ENCODE measurements at regions not wholly inside any gene's neighbourhood (a gene's known extent, or its start where the extent isn't known, plus 50 kb on each side); places are given as distances from the start of the nearest gene placed in this dataset.

DNA sequence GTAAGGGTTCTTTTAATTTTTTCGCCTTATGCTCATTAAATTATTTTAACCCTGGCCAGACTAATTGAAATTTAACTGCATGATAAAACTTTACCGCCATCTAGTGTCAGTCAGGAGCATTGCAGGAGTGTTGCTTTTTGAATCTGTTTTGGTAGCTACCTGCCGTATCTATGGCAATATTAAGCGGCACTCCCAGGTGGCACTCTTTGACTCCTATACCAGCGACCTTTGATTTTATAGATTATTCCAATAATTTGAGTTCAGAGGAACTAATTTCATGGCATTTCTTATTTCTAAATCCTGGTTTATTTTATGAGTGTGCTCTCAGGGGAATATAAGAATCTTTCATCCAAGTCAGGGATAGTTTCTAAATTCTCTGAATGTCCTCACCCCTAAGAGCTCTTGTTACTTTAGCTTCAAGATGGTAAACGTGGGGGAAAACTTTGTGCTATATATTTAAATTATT, 198.9 kb downstream of the REEP3 start:
- H3K27me3 ChIP-seq (ENCODE audit: control insufficient read depth in 1 of 2, insufficient read depth in 2 of 2, low read length in 2 of 2), result no peaks in the 10 kb centered on the region
- H3K27ac ChIP-seq (ENCODE audit: low read length), result no peak overlapping the region
- H3K4me1 ChIP-seq (ENCODE audit: control insufficient read depth, insufficient read depth, low read length), result peaks cover 31% of the 10 kb centered on the region
- H3K9ac ChIP-seq (ENCODE audit: low read length in 2 of 2), result no peak overlapping the region
- H3K4me3 ChIP-seq (ENCODE audit: low read length in 2 of 2), result peak overlapping the region in 1 of 2 donors; percentile 35
- no peaks in the 10 kb centered on the region for H3K36me3 ChIP-seq (ENCODE audit: control insufficient read depth in 2 of 2, insufficient read depth in 2 of 2, low read length in 2 of 2)
- H3K9me3 ChIP-seq (ENCODE audit: control insufficient read depth in 2 of 2, low read length in 2 of 2), result no peaks in the 10 kb centered on the region

DNA sequence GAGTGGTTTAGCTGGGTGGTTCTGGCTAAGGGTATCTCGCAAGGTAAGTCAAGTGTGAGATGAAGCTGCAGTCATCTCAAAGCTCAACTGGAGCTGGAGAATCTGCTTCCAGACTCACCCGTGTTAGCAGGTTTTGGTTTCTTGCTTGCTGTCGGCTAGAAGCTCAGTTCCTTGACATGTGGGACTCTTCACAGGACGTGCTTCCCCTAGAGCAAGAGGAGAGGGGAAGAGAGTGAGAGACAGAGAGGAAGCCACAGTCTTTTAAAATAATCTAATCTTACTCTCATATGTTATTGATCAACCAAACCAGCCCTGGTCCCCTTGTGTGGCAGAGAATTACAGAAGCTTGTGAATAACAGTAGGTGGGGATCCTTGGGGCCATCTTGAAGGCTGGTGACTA, 199.5 kb downstream of the REEP3 start:
- H3K27ac ChIP-seq (ENCODE audit: low read length), result peak overlapping the region; percentile 70

DNA sequence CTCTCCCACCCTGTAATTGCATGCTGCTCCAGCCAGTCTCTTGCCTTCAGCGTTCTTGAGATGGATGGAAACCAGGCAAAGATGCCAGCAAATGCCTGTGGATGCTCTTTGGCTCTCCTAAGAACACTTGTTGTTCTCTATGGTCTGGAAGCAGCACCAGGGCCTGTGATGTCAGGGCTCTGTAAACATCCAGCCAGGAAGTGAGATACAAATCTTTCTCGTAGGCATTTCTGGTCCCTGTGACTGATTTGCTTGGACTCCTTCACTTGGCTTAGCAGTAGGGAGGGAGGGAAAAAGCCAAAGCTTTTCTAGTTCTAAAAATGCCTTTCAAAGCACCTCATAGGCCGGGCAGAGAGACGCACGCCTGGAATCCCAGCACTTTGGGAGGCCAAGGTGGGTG, 201.3 kb downstream of the REEP3 start:
- Histone ChIP-seq H3K4me3 (ENCODE audit: low read length in 2 of 2) (no peak overlapping the region), H3K4me1 (ENCODE audit: control insufficient read depth, insufficient read depth, low read length) (peaks cover 26% of the 10 kb centered on the region), H3K9me3 (ENCODE audit: control insufficient read depth in 2 of 2, low read length in 2 of 2) (no peaks in the 10 kb centered on the region), H3K36me3 (ENCODE audit: control insufficient read depth in 2 of 2, insufficient read depth in 2 of 2, low read length in 2 of 2) (no peaks in the 10 kb centered on the region), H3K27ac (ENCODE audit: low read length) (peak overlapping the region; percentile 75), H3K9ac (ENCODE audit: low read length in 2 of 2) (no peak overlapping the region), H3K27me3 (ENCODE audit: control insufficient read depth in 1 of 2, insufficient read depth in 2 of 2, low read length in 2 of 2) (no peaks in the 10 kb centered on the region)

More for the DNA sequence above, 199.5 kb downstream of the REEP3 start:
- Histone ChIP-seq H3K9me3 (ENCODE audit: control insufficient read depth in 2 of 2, low read length in 2 of 2) (no peaks in the 10 kb centered on the region), H3K27me3 (ENCODE audit: control insufficient read depth in 1 of 2, insufficient read depth in 2 of 2, low read length in 2 of 2) (no peaks in the 10 kb centered on the region), H3K4me1 (ENCODE audit: control insufficient read depth, insufficient read depth, low read length) (peaks cover 31% of the 10 kb centered on the region), H3K36me3 (ENCODE audit: control insufficient read depth in 2 of 2, insufficient read depth in 2 of 2, low read length in 2 of 2) (no peaks in the 10 kb centered on the region), H3K4me3 (ENCODE audit: low read length in 2 of 2) (peak overlapping the region in 1 of 2 donors; percentile 40), H3K9ac (ENCODE audit: low read length in 2 of 2) (peak overlapping the region in 1 of 2 donors; percentile 48)

DNA sequence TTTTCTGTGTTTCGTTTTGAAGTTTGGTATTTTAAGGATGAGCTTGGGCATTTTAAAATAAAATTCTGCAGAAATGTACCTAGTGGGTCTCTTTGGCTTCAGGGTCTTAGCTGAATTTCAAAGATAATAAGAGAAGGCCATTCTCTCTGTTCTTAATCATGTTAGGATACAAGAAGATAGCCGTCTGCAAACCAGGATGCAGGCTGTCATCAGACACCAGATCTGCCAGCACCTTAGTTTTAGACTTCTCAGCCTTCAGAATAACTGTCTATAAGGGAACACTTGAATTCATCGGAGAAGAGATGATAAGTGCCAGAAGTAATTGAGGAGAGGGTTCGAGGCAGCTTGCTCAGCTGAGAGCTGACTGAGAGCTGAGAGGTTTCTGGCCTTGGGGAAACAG, 202.1 kb downstream of the REEP3 start:
- H3K9ac ChIP-seq (ENCODE audit: low read length in 2 of 2), result no peak overlapping the region
- no peaks in the 10 kb centered on the region for H3K36me3 ChIP-seq (ENCODE audit: control insufficient read depth in 2 of 2, insufficient read depth in 2 of 2, low read length in 2 of 2)
- no peak overlapping the region for H3K4me3 ChIP-seq (ENCODE audit: low read length in 2 of 2)
- H3K27me3 ChIP-seq (ENCODE audit: control insufficient read depth in 1 of 2, insufficient read depth in 2 of 2, low read length in 2 of 2), result no peaks in the 10 kb centered on the region
- no peaks in the 10 kb centered on the region for H3K9me3 ChIP-seq (ENCODE audit: control insufficient read depth in 2 of 2, low read length in 2 of 2)
- H3K4me1 ChIP-seq (ENCODE audit: control insufficient read depth, insufficient read depth, low read length), result peaks cover 26% of the 10 kb centered on the region
- H3K27ac ChIP-seq (ENCODE audit: low read length), result no peak overlapping the region

DNA sequence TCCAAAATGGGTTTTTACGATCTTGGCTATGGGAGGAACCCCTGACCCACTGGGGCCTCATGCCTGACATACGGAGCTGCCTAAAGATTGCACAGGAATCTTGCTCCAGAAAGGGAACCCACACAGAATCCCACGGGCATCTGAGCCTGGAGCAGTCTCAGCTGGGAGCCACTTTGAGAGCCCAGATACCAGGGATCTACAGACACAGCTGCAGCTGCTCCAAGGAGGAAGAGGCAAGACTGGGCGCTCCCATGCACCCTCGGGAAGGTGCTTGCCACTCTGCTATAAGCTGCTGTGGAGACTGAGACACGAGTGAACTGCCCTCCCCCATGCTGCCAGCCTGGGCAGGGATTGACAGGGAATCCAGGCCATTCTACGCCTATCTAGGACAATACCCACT, 202.5 kb downstream of the REEP3 start:
- H3K9ac ChIP-seq (ENCODE audit: low read length in 2 of 2), result no peak overlapping the region
- H3K27ac ChIP-seq (ENCODE audit: low read length), result no peak overlapping the region

DNA sequence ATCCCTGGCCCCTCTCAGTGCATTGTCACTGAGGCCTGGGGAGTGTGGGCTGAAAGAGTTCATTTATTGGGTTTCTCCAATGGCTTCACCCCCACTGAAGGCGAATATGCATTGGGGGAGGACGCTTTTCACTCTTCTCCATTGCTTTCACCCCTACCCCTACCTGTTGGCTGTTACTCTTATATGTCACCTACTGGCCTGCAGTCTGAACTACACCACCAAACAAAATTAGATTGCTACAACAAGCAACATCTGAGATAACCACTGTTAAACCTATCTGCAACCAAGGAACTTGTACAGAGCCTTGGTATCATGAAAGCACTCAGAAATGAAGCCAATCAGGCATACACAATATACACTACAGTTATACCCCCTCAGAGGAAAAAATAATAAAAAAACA, 203.7 kb downstream of the REEP3 start:
- no peak overlapping the region for H3K27ac ChIP-seq (ENCODE audit: low read length)
- H3K9me3 ChIP-seq (ENCODE audit: control insufficient read depth in 2 of 2, low read length in 2 of 2), result no peaks in the 10 kb centered on the region
- H3K27me3 ChIP-seq (ENCODE audit: control insufficient read depth in 1 of 2, insufficient read depth in 2 of 2, low read length in 2 of 2), result no peaks in the 10 kb centered on the region
- peaks cover 25% of the 10 kb centered on the region for H3K4me1 ChIP-seq (ENCODE audit: control insufficient read depth, insufficient read depth, low read length)
- no peak overlapping the region for H3K4me3 ChIP-seq (ENCODE audit: low read length in 2 of 2)
- H3K36me3 ChIP-seq (ENCODE audit: control insufficient read depth in 2 of 2, insufficient read depth in 2 of 2, low read length in 2 of 2), result no peaks in the 10 kb centered on the region
- no peak overlapping the region for H3K9ac ChIP-seq (ENCODE audit: low read length in 2 of 2)

More for the DNA sequence above, 202.5 kb downstream of the REEP3 start:
- Histone ChIP-seq H3K27me3 (ENCODE audit: control insufficient read depth in 1 of 2, insufficient read depth in 2 of 2, low read length in 2 of 2) (no peaks in the 10 kb centered on the region), H3K36me3 (ENCODE audit: control insufficient read depth in 2 of 2, insufficient read depth in 2 of 2, low read length in 2 of 2) (no peaks in the 10 kb centered on the region), H3K4me3 (ENCODE audit: low read length in 2 of 2) (no peak overlapping the region), H3K4me1 (ENCODE audit: control insufficient read depth, insufficient read depth, low read length) (peaks cover 26% of the 10 kb centered on the region), H3K9me3 (ENCODE audit: control insufficient read depth in 2 of 2, low read length in 2 of 2) (no peaks in the 10 kb centered on the region)

DNA sequence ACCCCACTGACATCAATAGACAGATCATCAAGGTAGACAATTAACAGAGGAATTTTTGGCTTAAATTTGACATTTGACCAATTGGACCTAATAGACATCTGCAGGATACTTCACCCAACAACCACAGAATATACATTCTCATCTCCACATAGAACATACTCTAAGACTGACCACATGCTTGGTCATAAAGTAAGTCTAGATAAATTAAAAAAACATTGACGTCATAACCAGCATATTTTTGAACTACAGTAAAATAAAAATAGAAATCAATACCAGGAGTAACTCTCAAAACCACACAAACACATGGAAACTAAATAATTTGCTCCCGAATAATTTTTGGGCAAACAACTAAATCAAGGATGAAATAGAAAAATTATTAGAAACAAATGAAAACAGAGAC, 205.7 kb downstream of the REEP3 start:
- H3K27me3 ChIP-seq (ENCODE audit: control insufficient read depth in 1 of 2, insufficient read depth in 2 of 2, low read length in 2 of 2), result no peaks in the 10 kb centered on the region
- H3K4me1 ChIP-seq (ENCODE audit: control insufficient read depth, insufficient read depth, low read length), result peaks cover 16% of the 10 kb centered on the region

DNA sequence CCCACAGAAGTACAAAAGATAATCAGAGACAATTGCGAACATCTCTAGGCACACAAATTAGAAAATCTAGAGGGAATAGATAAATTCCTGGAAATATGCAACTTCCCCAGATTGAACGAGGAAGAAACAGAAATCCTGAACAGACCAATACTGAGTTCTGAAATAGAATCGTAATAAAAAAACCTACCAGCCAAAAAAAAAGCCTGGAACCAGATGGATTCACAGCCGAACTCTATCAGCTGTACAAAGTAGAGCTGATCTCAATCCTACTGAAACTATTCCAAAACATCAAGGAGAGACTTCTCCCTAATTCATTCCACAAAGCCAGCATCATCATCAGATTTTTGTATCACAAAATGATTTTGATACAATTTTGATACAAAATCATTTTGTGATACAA, 206.4 kb downstream of the REEP3 start:
- Histone ChIP-seq H3K9ac (ENCODE audit: low read length in 2 of 2) (no peak overlapping the region), H3K9me3 (ENCODE audit: control insufficient read depth in 2 of 2, low read length in 2 of 2) (no peaks in the 10 kb centered on the region), H3K27me3 (ENCODE audit: control insufficient read depth in 1 of 2, insufficient read depth in 2 of 2, low read length in 2 of 2) (no peaks in the 10 kb centered on the region), H3K4me1 (ENCODE audit: control insufficient read depth, insufficient read depth, low read length) (peaks cover 10% of the 10 kb centered on the region), H3K27ac (ENCODE audit: low read length) (no peak overlapping the region), H3K36me3 (ENCODE audit: control insufficient read depth in 2 of 2, insufficient read depth in 2 of 2, low read length in 2 of 2) (no peaks in the 10 kb centered on the region), H3K4me3 (ENCODE audit: low read length in 2 of 2) (no peak overlapping the region)

More for the DNA sequence above, 205.7 kb downstream of the REEP3 start:
- Histone ChIP-seq H3K36me3 (ENCODE audit: control insufficient read depth in 2 of 2, insufficient read depth in 2 of 2, low read length in 2 of 2) (no peaks in the 10 kb centered on the region), H3K27ac (ENCODE audit: low read length) (no peak overlapping the region), H3K4me3 (ENCODE audit: low read length in 2 of 2) (no peak overlapping the region), H3K9ac (ENCODE audit: low read length in 2 of 2) (no peak overlapping the region), H3K9me3 (ENCODE audit: control insufficient read depth in 2 of 2, low read length in 2 of 2) (no peaks in the 10 kb centered on the region)

DNA sequence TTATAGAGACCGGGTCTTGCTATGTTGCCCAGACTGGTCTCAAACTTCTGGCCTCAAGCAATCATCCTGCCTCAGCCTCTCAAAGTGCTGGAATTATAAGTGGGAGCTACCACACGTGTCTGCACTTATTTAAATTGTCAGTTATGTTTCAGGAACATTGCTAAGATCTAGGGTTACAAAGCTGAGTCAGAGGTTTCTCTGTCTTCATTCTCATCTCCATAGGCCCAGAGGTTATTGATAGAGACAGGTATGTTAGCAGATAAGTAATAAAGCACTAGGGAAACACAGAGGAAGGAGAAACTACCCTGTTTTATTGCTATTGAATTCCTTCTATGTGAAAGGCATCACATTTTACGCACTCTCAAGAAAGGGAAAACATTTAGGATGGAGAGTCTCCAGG, 214.1 kb downstream of the REEP3 start:
- no peaks in the 10 kb centered on the region for H3K9me3 ChIP-seq (ENCODE audit: control insufficient read depth in 2 of 2, low read length in 2 of 2)
- H3K27me3 ChIP-seq (ENCODE audit: control insufficient read depth in 1 of 2, insufficient read depth in 2 of 2, low read length in 2 of 2), result no peaks in the 10 kb centered on the region
- H3K9ac ChIP-seq (ENCODE audit: low read length in 2 of 2), result no peak overlapping the region
- H3K4me3 ChIP-seq (ENCODE audit: low read length in 2 of 2), result no peak overlapping the region
- no peaks in the 10 kb centered on the region for H3K4me1 ChIP-seq (ENCODE audit: control insufficient read depth, insufficient read depth, low read length)
- no peak overlapping the region for H3K27ac ChIP-seq (ENCODE audit: low read length)
- H3K36me3 ChIP-seq (ENCODE audit: control insufficient read depth in 2 of 2, insufficient read depth in 2 of 2, low read length in 2 of 2), result no peaks in the 10 kb centered on the region

DNA sequence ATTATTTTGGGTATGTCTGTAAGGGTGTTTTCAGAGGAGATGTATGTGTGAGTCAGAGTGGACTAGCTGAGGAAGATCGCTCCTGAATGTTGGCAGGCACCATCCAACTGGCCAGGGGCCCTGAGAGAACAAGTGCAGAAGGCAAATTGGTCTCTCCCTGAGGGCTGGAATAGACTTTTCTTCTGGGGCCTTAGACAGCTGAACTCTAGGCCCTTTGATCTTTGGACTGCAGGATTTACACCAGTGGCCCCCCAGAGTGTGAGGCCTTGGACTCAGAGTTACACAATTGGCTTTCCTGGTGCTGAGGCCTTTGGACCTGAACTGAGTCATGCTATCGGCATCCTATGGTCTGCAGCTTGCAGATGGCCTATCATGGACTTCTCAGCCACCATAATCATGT, 217.2 kb downstream of the REEP3 start:
- H3K4me1 ChIP-seq (ENCODE audit: control insufficient read depth, insufficient read depth, low read length), result no peaks in the 10 kb centered on the region
- H3K27ac ChIP-seq (ENCODE audit: low read length), result no peak overlapping the region
- no peak overlapping the region for H3K4me3 ChIP-seq (ENCODE audit: low read length in 2 of 2)
- no peaks in the 10 kb centered on the region for H3K36me3 ChIP-seq (ENCODE audit: control insufficient read depth in 2 of 2, insufficient read depth in 2 of 2, low read length in 2 of 2)
- no peaks in the 10 kb centered on the region for H3K9me3 ChIP-seq (ENCODE audit: control insufficient read depth in 2 of 2, low read length in 2 of 2)
- no peak overlapping the region for H3K9ac ChIP-seq (ENCODE audit: low read length in 2 of 2)
- no peaks in the 10 kb centered on the region for H3K27me3 ChIP-seq (ENCODE audit: control insufficient read depth in 1 of 2, insufficient read depth in 2 of 2, low read length in 2 of 2)

DNA sequence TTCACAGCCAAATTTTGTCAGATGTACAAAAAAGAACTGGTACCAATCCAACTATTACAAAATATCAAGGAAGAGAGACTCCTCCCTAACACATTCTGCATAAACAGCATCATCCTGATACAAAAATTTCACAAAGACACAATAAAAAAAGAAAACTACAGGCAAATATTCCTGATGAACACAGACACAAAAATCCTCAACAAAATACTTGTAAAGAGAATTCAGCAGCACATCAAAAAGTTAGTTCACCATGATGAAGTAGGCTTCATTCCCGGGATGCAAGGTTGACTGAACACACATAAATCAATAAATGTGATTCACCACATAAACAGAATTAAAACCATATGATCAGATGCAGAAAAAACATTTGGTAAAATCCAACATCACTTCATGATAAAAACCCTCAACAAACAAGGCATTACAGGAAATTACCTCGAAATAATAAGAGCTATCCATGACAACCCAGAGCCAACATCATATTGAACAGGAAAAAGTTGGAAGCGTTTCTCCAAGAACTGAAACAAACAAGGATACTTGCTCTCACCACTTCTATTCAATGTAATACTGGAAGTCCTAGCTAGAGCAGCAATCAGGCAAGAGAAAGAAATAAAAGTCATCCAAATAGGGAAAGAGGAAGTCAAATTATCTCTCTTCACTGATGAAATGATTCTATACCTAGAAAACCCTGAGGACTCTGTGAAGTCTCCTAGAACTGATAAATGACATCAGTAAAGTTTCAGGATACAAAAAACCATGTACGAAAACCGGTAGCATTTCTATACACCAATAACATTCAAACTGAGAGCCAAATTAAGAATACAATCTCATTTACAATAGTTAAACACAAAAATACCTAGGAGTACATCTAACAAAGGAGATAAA, 223.1 kb downstream of the REEP3 start:
- Histone ChIP-seq H3K4me1 (ENCODE audit: control insufficient read depth, insufficient read depth, low read length) (no peaks in the 10 kb centered on the region), H3K4me3 (ENCODE audit: low read length in 2 of 2) (no peak overlapping the region), H3K36me3 (ENCODE audit: control insufficient read depth in 2 of 2, insufficient read depth in 2 of 2, low read length in 2 of 2) (no peaks in the 10 kb centered on the region), H3K9me3 (ENCODE audit: control insufficient read depth in 2 of 2, low read length in 2 of 2) (no peaks in the 10 kb centered on the region), H3K9ac (ENCODE audit: low read length in 2 of 2) (no peak overlapping the region), H3K27me3 (ENCODE audit: control insufficient read depth in 1 of 2, insufficient read depth in 2 of 2, low read length in 2 of 2) (no peaks in the 10 kb centered on the region), H3K27ac (ENCODE audit: low read length) (no peak overlapping the region)

Measured in stomach smooth muscle (tissue), 2 donors.